OCI-LY7 (cell line): ENCODE measurements at regions not wholly inside any gene's neighbourhood (a gene's known extent, or its start where the extent isn't known, plus 50 kb on each side); places are given as distances from the start of the nearest gene placed in this dataset.

Experiments used
- BruUV-seq: library from RNA; stranded (reverse); fragments of 400-500 nt; replicated peaks from 2 replicates; lab custom pipeline; 2021; lab: Mats Ljungman, UMichigan
- CTCF ChIA-PET: fragments of 300-600 bp; sonication (Branson Sonifier 250); formaldehyde crosslinking; loops from one replicate; lab custom pipeline; 2022; ENCODE audit warnings: antibody characterized with exemption; ENCODE audit not compliant: unreplicated experiment; lab: Charles Lee
- POLR2A ChIA-PET: fragments of 300-600 bp; sonication (Branson Sonifier 250); formaldehyde crosslinking; loops from one replicate; lab custom pipeline; 2022; ENCODE audit warnings: antibody characterized with exemption; lab: Charles Lee
- DNase-seq: peaks from one replicate; pipeline ENCODE4 v3.0.0-alpha.2; 2015; ENCODE audit warnings: low spot score
- H2AFZ ChIP-seq: fragments of 200-600 bp; sonication (generic), shearing (Covaris generic); 2 replicates; pipeline ENCODE4 v1.6.1; 2014; ENCODE audit warnings: mild to moderate bottlenecking, antibody characterized with exemption, low read length, moderate library complexity
- H3K27ac ChIP-seq: fragments of 200-600 bp; sonication (generic); 2 replicates; pipeline ENCODE4 v1.5.1; 2014; ENCODE audit warnings: mixed run types, low read depth, mild to moderate bottlenecking, moderate library complexity, low read length, inconsistent platforms; ENCODE audit not compliant: poor library complexity, severe bottlenecking
- H3K36me3 ChIP-seq: fragments of 200-600 bp; sonication (generic); 2 replicates; pipeline ENCODE4 v1.6.1; 2014; ENCODE audit warnings: mild to moderate bottlenecking, antibody characterized with exemption, low read length, moderate library complexity, mixed read lengths; ENCODE audit not compliant: insufficient read depth
- H3K4me1 ChIP-seq: fragments of 200-600 bp; sonication (generic); 2 replicates; pipeline ENCODE4 v1.5.1; 2014; ENCODE audit warnings: mild to moderate bottlenecking, low read length; ENCODE audit not compliant: insufficient read depth, poor library complexity, severe bottlenecking
- H3K4me2 ChIP-seq: fragments of 200-600 bp; sonication (generic); 2 replicates; pipeline ENCODE4 v1.6.1; 2014; ENCODE audit warnings: mild to moderate bottlenecking, low read length
- H3K4me3 ChIP-seq: fragments of 200-600 bp; sonication (generic); 2 replicates; pipeline ENCODE4 v1.5.1; 2014; ENCODE audit warnings: mild to moderate bottlenecking, low read depth, low read length; ENCODE audit not compliant: poor library complexity, severe bottlenecking
- H3K79me2 ChIP-seq: fragments of 200-600 bp; sonication (generic); 2 replicates; pipeline ENCODE4 v1.6.1; 2016; ENCODE audit warnings: low read depth, mild to moderate bottlenecking, low read length, moderate library complexity, mixed read lengths; ENCODE audit not compliant: insufficient read depth
- H3K9me2 ChIP-seq: fragments of 200-600 bp; sonication (generic); 2 replicates; pipeline ENCODE4 v1.6.1; 2016; ENCODE audit warnings: mild to moderate bottlenecking, low read length, mixed read lengths; ENCODE audit not compliant: insufficient read depth
- H3K9me3 ChIP-seq: fragments of 200-600 bp; sonication (generic); 2 replicates; pipeline ENCODE4 v1.6.1; 2014; ENCODE audit warnings: mild to moderate bottlenecking, mixed run types, low read length, mixed read lengths
- H4K20me1 ChIP-seq: fragments of 200-600 bp; sonication (generic); 2 replicates; pipeline ENCODE4 v1.6.1; 2014; ENCODE audit warnings: mild to moderate bottlenecking, antibody characterized with exemption, low read length, moderate library complexity, mixed read lengths; ENCODE audit not compliant: insufficient read depth
- EZH2phosphoT487 ChIP-seq: fragments of 200-600 bp; sonication (generic); IDR thresholded peaks from 2 replicates; pipeline ENCODE4 v1.6.1; 2018; ENCODE audit warnings: low read depth, borderline replicate concordance, mild to moderate bottlenecking, mixed run types, antibody characterized with exemption, low read length, moderate library complexity, mixed read lengths
- intact Hi-C: fragments of 100-400 bp; cut with micrococcal nuclease; formaldehyde crosslinking; loops from one replicate; pipeline ENCODE4 v1.10.0; 2022; ENCODE audit not compliant: unreplicated experiment
- TF ChIP-seq, protein P1 (sequence below): fragments of 200-600 bp; sonication (generic); conservative IDR thresholded peaks from 2 replicates; pipeline ENCODE4 v1.5.1; 2014; ENCODE audit warnings: mild to moderate bottlenecking, antibody characterized with exemption, low read length, moderate library complexity, mixed read lengths

DNA sequence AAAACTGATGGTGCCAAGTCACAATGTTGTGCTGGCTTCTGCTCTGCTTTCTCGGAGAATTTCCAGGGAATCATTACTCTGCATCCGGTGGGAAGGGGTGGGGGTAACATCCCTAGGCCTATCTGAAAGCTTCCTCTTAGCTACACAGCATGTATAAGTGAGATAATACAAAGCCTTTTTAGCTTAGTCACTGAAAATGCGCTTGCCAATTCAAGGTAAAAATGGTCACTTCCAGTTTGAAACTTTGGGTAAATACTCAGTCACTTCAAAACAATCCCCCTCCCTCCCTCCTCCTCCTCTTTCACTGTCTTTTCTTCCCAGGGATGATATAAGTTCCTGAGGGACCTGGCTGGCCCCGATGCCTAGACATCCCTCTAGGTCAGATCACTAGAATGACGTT is 57.3 kb upstream of the APBB1IP start:
- POLR2A ChIA-PET = no interaction called here
- BruUV-seq = no TSS peak

GRCh38 chr10:26381986-26382385 is 56.2 kb upstream of the APBB1IP start:
- Histone ChIP-seq H3K36me3 (no peaks in the 10 kb centered on the region; the same call in 1 of the 2 replicates), H3K4me1 (no peaks in the 10 kb centered on the region), H3K9me3 (peaks cover 6% of the 10 kb centered on the region; the same call in 1 of the 2 replicates), H3K79me2 (no peaks in the 10 kb centered on the region), H2AFZ (no peak overlapping the region), H4K20me1 (no peaks in the 10 kb centered on the region), H3K4me2 (no peak overlapping the region), H3K4me3 (no peak overlapping the region), H3K27ac (no peak overlapping the region), H3K9me2 (no peaks in the 10 kb centered on the region)
- intact Hi-C loops = no loop called here
- POLR2A ChIA-PET = interaction anchor here (0.9 kb wide), 1 partner anchor 9 kb away, joined by 3 read pairs; no protein-coding TSS in a partner anchor
- no peak for TF ChIP-seq EZH2phosphoT487
- TF ChIP-seq, protein P1, sequence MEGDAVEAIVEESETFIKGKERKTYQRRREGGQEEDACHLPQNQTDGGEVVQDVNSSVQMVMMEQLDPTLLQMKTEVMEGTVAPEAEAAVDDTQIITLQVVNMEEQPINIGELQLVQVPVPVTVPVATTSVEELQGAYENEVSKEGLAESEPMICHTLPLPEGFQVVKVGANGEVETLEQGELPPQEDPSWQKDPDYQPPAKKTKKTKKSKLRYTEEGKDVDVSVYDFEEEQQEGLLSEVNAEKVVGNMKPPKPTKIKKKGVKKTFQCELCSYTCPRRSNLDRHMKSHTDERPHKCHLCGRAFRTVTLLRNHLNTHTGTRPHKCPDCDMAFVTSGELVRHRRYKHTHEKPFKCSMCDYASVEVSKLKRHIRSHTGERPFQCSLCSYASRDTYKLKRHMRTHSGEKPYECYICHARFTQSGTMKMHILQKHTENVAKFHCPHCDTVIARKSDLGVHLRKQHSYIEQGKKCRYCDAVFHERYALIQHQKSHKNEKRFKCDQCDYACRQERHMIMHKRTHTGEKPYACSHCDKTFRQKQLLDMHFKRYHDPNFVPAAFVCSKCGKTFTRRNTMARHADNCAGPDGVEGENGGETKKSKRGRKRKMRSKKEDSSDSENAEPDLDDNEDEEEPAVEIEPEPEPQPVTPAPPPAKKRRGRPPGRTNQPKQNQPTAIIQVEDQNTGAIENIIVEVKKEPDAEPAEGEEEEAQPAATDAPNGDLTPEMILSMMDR = no peak
- no TSS peak for BruUV-seq
- CTCF ChIA-PET = no interaction called here
- no peak for DNase-seq

More for the DNA sequence above, 57.3 kb upstream of the APBB1IP start:
- TF ChIP-seq, protein P1 = no peak
- no peak for TF ChIP-seq EZH2phosphoT487
- H3K4me2 ChIP-seq = no peak overlapping the region
- H3K79me2 ChIP-seq = no peaks in the 10 kb centered on the region
- H3K36me3 ChIP-seq = no peaks in the 10 kb centered on the region; the same call in 1 of the 2 replicates
- H4K20me1 ChIP-seq = no peaks in the 10 kb centered on the region
- H3K4me1 ChIP-seq = no peaks in the 10 kb centered on the region
- peaks cover 6% of the 10 kb centered on the region; the same call in 1 of the 2 replicates for H3K9me3 ChIP-seq
- intact Hi-C loops = no loop called here
- no peak overlapping the region for H3K27ac ChIP-seq
- H2AFZ ChIP-seq = no peak overlapping the region
- CTCF ChIA-PET = no interaction called here
- no peak for DNase-seq
- no peaks in the 10 kb centered on the region for H3K9me2 ChIP-seq
- no peak overlapping the region for H3K4me3 ChIP-seq

- ChIA-PET POLR2A (interaction anchor here (0.6 to 1.9 kb wide), 7 partner anchors 8 to 186 kb away, joined by 3 to 7 read pairs (median 3); no protein-coding TSS in a partner anchor), CTCF (interaction anchor here (0.6 kb wide), 1 partner anchor 9 kb away, joined by 3 read pairs; no protein-coding TSS in a partner anchor)
- Histone ChIP-seq H3K4me2 (no peak overlapping the region), H3K4me1 (no peaks in the 10 kb centered on the region), H3K36me3 (0 out of 2 replicates have a peak, but pooled peaks cover 2% of the 10 kb centered on the region), H2AFZ (no peak overlapping the region), H3K4me3 (no peak overlapping the region), H3K79me2 (no peaks in the 10 kb centered on the region), H3K9me3 (peaks cover 10% of the 10 kb centered on the region; the same call in 1 of the 2 replicates), H3K9me2 (no peaks in the 10 kb centered on the region), H4K20me1 (no peaks in the 10 kb centered on the region), H3K27ac (no peak overlapping the region)
- intact Hi-C loops = no loop called here
- no TSS peak for BruUV-seq
- TF ChIP-seq EZH2phosphoT487 = no peak
- TF ChIP-seq, protein P1 = no peak
- no peak for DNase-seq
These were observed 53.5 kb upstream of the APBB1IP start for GRCh38 chr10:26384600-26384999.
